ENCODE measurements at regions not wholly inside any gene's neighbourhood (a gene's known extent, or its start where the extent isn't known, plus 50 kb on each side); places are given as distances from the start of the nearest gene placed in this dataset.

- TF ChIP-seq CTCF (IDR thresholded peaks at IDR 0.05) (no peak), POLR2A (IDR thresholded peaks at IDR 0.05) (no peak)
Measured at GRCh38 chr3:148083526-148084182, 614.0 kb upstream of the AGTR1 start.

Data from gastroesophageal sphincter (tissue), 3 donors.